ENCODE measurements at regions not wholly inside any gene's neighbourhood (a gene's known extent, or its start where the extent isn't known, plus 50 kb on each side); places are given as distances from the start of the nearest gene placed in this dataset.

GRCh38 chr7:140232957-140233917, 56.5 kb upstream of the KDM7A start:
- TF ChIP-seq CTCF (IDR thresholded peaks at IDR 0.05) (no peak), POLR2A (IDR thresholded peaks at IDR 0.05) (no peak), EP300 (IDR thresholded peaks at IDR 0.05; ENCODE audit: low read depth) (no peak)

All from transverse colon (tissue), 3 donors.